ENCODE measurements at regions not wholly inside any gene's neighbourhood (a gene's known extent, or its start where the extent isn't known, plus 50 kb on each side); places are given as distances from the start of the nearest gene placed in this dataset.

- TF ChIP-seq GATA2 (IDR thresholded peaks at IDR 0.05; ENCODE audit: low read depth, low read length): no peak
- TF ChIP-seq GATA3 (IDR thresholded peaks at IDR 0.05; ENCODE audit: low read depth, low read length): no peak
Measured at GRCh38 chr7:156446990-156447389, 193.6 kb upstream of the RNF32 start.

Measured in SH-SY5Y (cell line).